NCI-H2196 (cell line): ENCODE measurements at regions not wholly inside any gene's neighbourhood (a gene's known extent, or its start where the extent isn't known, plus 50 kb on each side); places are given as distances from the start of the nearest gene placed in this dataset.
"Not testable (repeated sequence)": the region's sequence is repeated elsewhere in the genome, so short reads cannot be mapped to it uniquely, and the experiment has no call there.

Source experiments
- DNase-seq: peaks from one replicate; lab custom pipeline; 2025; ENCODE audit not compliant: unreplicated experiment; lab: John Stamatoyannopoulos, UW

DNA sequence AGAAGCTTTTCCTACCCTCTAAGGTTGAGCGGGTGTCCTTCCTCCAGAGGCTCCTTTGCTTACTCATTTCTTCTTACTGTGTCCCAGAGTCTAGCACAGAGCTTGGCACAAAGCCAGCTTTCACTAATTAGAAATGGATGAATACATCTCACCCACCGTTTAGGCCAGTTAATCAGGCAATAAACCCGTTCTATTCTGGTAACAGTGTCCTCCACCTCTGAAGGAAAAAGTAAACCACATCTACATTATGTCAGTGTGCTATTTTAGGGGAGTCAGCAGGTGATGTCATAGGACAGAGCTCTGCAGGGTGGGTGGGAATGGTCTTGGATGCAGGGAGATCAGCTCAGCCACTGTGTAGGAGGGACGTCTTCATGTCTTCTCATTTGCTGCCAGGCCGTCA, 109.2 kb downstream of the OSTF1 start:
- DNase-seq: peak; percentile 4

GRCh38 chr9:75198436-75198835, 110.1 kb downstream of the OSTF1 start:
- DNase-seq: no peak

- DNase-seq: peak; percentile 67
These were observed 112.7 kb downstream of the OSTF1 start for GRCh38 chr9:75200892-75201470.

- DNase-seq: no peak
These were observed 113.3 kb downstream of the OSTF1 start for GRCh38 chr9:75201480-75202209.

- not testable (repeated sequence) for DNase-seq
These were observed 119.7 kb downstream of the OSTF1 start for GRCh38 chr9:75207997-75208396.

- no peak for DNase-seq
These were observed 121.9 kb downstream of the OSTF1 start for GRCh38 chr9:75210215-75210614.

DNA sequence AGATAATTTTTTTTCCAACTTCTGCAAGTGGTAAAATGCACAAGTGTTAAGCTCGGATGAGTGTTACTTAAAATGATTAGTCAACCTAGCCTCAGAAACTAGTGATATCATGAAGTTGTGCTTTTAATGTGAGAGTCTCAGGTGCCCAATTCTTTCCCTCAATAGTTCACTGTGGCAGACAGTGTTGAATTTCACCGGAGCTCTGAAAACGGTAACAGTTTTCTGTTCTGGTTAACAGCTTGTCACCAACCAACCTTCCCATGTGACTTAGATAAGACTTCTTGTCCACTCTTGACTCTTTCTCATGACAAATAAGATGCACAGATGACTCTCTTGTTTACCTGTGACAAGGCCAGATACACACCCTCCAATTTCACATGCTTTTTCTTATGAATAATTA, 125.5 kb downstream of the OSTF1 start:
- DNase-seq: no peak

DNA sequence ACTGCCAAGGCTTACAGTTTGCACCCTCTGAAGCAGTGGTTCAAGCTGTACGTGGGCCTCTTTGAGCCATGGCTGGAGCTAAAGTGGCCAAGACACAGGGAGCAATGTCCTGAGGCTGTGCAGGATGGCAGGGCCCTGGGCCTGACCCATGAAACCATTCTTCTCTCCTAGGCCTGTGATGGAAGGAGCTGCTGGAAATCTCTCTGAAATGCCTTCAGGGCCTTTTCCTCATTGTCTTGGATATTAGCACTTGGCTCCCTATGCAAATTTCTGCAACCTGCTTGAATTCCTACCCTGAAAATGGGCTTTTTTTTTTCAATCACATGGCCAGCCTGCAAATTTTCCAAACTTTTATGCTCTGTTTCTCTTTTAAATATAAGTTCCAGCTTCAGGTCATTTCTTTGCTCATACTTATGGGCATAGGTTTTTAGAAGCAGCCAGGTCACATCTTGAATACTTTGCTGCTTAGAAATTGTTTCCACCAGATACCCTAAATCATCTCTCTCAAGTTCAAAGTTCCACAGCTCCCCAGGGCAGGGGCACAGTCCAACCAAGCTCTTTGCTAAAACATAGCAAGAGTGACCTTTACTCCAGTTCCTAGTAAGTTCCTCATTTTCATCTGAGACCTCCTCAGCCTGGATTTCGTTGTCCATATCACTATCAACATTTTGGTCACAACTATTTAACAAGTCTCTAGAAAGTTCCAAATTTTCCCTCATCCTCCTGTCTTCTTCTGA, 138.3 kb downstream of the OSTF1 start:
- DNase-seq: no peak

- no peak for DNase-seq
These were observed 140.6 kb downstream of the OSTF1 start for GRCh38 chr9:75228893-75229292.

GRCh38 chr9:75229605-75230332, 141.5 kb downstream of the OSTF1 start:
- peak; percentile 50 for DNase-seq

DNA sequence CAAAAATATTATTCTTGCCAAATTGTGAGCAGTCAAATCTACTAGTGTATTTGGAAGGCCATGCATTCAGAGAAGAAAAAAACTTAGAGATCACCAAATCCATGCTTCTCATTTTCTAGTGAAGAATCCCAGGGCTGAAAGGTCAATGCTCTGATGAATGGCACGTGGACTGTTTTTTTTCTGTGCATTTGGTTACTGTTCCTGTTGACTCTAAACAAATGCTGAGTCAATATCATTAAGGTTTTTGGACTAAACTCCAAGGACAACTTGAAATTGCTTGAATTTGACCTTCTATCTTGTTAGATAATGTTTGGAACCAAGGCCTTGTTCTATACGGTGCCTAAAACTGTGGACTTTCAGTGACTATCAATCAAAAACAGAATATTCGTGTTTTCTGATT, 142.2 kb downstream of the OSTF1 start:
- no peak for DNase-seq

GRCh38 chr9:75231167-75231566, 142.9 kb downstream of the OSTF1 start:
- DNase-seq: no peak

GRCh38 chr9:75233011-75233410, 144.7 kb downstream of the OSTF1 start:
- DNase-seq: no peak

GRCh38 chr9:75235632-75236031, 147.3 kb downstream of the OSTF1 start:
- no peak for DNase-seq

GRCh38 chr9:75238311-75238976, 150.1 kb downstream of the OSTF1 start:
- DNase-seq: peak; percentile 20

DNA sequence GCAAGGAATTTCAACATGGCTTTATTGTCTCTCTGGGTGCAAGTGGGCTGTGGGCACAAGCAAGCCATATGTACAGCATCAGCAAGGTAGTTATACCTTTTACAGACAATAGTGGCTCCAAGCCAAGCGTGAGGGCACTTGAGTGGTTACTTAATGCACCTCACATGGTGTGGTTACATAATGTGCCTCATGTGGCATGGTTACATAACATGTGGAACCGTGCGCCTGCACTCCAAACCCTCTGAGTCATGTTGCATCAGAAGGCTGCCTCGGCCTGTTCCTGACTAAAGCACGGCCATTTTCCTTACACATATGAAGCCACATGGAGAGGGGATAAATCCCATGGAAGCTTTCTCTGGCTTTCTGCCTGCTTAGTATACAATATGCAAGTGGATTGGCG, 150.9 kb downstream of the OSTF1 start:
- DNase-seq: no peak

GRCh38 chr9:75242426-75242825, 154.1 kb downstream of the OSTF1 start:
- DNase-seq: no peak

- no peak for DNase-seq
These were observed 158.6 kb downstream of the OSTF1 start for GRCh38 chr9:75246949-75247348.

GRCh38 chr9:75265525-75265972, 177.2 kb downstream of the OSTF1 start:
- DNase-seq: peak; percentile 56

GRCh38 chr9:75269197-75269596, 180.9 kb downstream of the OSTF1 start:
- no peak for DNase-seq

GRCh38 chr9:75273055-75273454, 184.7 kb downstream of the OSTF1 start:
- DNase-seq: not testable (repeated sequence)
